BE2C (cell line): ENCODE measurements at regions not wholly inside any gene's neighbourhood (a gene's known extent, or its start where the extent isn't known, plus 50 kb on each side); places are given as distances from the start of the nearest gene placed in this dataset.

Experiments
- DNase-seq: peaks from one replicate; pipeline ENCODE4 v3.0.0-alpha.2; 2020
- H3K27me3 ChIP-seq: fragments of 250-450 bp; sonication (Bioruptor Pico); 2 replicates; pipeline ENCODE4 v1.5.1; 2020; ENCODE audit warnings: mild to moderate bottlenecking
- H3K36me3 ChIP-seq: fragments of 250-450 bp; sonication (Bioruptor Pico); 2 replicates; pipeline ENCODE4 v1.5.1; 2020; ENCODE audit warnings: mild to moderate bottlenecking
- H3K4me1 ChIP-seq: fragments of 250-450 bp; sonication (Bioruptor Pico); 2 replicates; pipeline ENCODE4 v1.5.1; 2020
- H3K4me3 ChIP-seq: 2 replicates; pipeline ENCODE4 v1.5.1; 2011; ENCODE audit warnings: low read depth, low read length
- H3K9me3 ChIP-seq: fragments of 250-450 bp; sonication (Bioruptor Pico); 2 replicates; pipeline ENCODE4 v1.5.1; 2020
- CTCF ChIP-seq: IDR thresholded peaks from 2 replicates; pipeline ENCODE4 v1.5.1; 2012; ENCODE audit warnings: mild to moderate bottlenecking, low read depth, low read length

- DNase-seq = no peak
- Histone ChIP-seq H3K9me3 (no peaks in the 10 kb centered on the region), H3K27me3 (no peaks in the 10 kb centered on the region), H3K36me3 (no peaks in the 10 kb centered on the region), H3K4me3 (no peak overlapping the region), H3K4me1 (no peaks in the 10 kb centered on the region)
- no peak for TF ChIP-seq CTCF
Measured at GRCh38 chr2:139514951-139515350, 734.8 kb upstream of the NXPH2 start.

- Histone ChIP-seq H3K36me3 (no peaks in the 10 kb centered on the region), H3K9me3 (no peaks in the 10 kb centered on the region), H3K27me3 (no peaks in the 10 kb centered on the region), H3K4me1 (no peaks in the 10 kb centered on the region), H3K4me3 (no peak overlapping the region)
- no peak for DNase-seq
- TF ChIP-seq CTCF = no peak
Measured at GRCh38 chr2:139495851-139496250, 715.7 kb upstream of the NXPH2 start.

- TF ChIP-seq CTCF = no peak
- DNase-seq = no peak
Measured at GRCh38 chr2:139492131-139492680, 712.0 kb upstream of the NXPH2 start.

GRCh38 chr2:139480161-139480650 lies 700.0 kb upstream of the NXPH2 start:
- Histone ChIP-seq H3K36me3 (no peaks in the 10 kb centered on the region), H3K27me3 (no peaks in the 10 kb centered on the region), H3K4me1 (no peaks in the 10 kb centered on the region), H3K9me3 (no peaks in the 10 kb centered on the region), H3K4me3 (no peak overlapping the region)
- no peak for TF ChIP-seq CTCF
- no peak for DNase-seq

More at GRCh38 chr2:139492131-139492680, 712.0 kb upstream of the NXPH2 start:
- no peaks in the 10 kb centered on the region for H3K9me3 ChIP-seq
- no peak overlapping the region for H3K4me3 ChIP-seq
- H3K27me3 ChIP-seq = no peaks in the 10 kb centered on the region
- H3K4me1 ChIP-seq = no peaks in the 10 kb centered on the region
- H3K36me3 ChIP-seq = no peaks in the 10 kb centered on the region

GRCh38 chr2:139478165-139478914 lies 698.1 kb upstream of the NXPH2 start:
- no peaks in the 10 kb centered on the region for H3K4me1 ChIP-seq
- H3K9me3 ChIP-seq = no peaks in the 10 kb centered on the region
- H3K4me3 ChIP-seq = no peak overlapping the region
- DNase-seq = no peak
- no peaks in the 10 kb centered on the region for H3K36me3 ChIP-seq
- no peak for TF ChIP-seq CTCF
- no peaks in the 10 kb centered on the region for H3K27me3 ChIP-seq

GRCh38 chr2:139477618-139478017 lies 697.4 kb upstream of the NXPH2 start:
- Histone ChIP-seq H3K9me3 (no peaks in the 10 kb centered on the region), H3K4me3 (no peak overlapping the region), H3K27me3 (no peaks in the 10 kb centered on the region), H3K36me3 (no peaks in the 10 kb centered on the region), H3K4me1 (no peaks in the 10 kb centered on the region)
- TF ChIP-seq CTCF = no peak
- DNase-seq = no peak
